Fibroblast of the conjunctiva (primary cell): ENCODE measurements at regions not wholly inside any gene's neighbourhood (a gene's known extent, or its start where the extent isn't known, plus 50 kb on each side); places are given as distances from the start of the nearest gene placed in this dataset.

Experiments used
- DNase-seq: peaks from one replicate; pipeline ENCODE4 v3.0.0-alpha.2; 2010; ENCODE audit warnings: low read depth

- no peak for DNase-seq
Observed at GRCh38 chr10:58970160-58970915, 206.1 kb upstream of the PHYHIPL start.

- no peak for DNase-seq
Observed at GRCh38 chr10:58971211-58971610, 205.2 kb upstream of the PHYHIPL start.

- DNase-seq: no peak
Observed at GRCh38 chr10:58971796-58972491, 204.5 kb upstream of the PHYHIPL start.

GRCh38 chr10:58972576-58973234, 203.7 kb upstream of the PHYHIPL start:
- DNase-seq: no peak

GRCh38 chr10:58973235-58973595, 203.2 kb upstream of the PHYHIPL start:
- DNase-seq: no peak

- DNase-seq: no peak
Observed at GRCh38 chr10:58976254-58976653, 200.2 kb upstream of the PHYHIPL start.

- DNase-seq: no peak
Observed at GRCh38 chr10:58979711-58980110, 196.7 kb upstream of the PHYHIPL start.

- no peak for DNase-seq
Observed at GRCh38 chr10:58980826-58981415, 195.5 kb upstream of the PHYHIPL start.

- DNase-seq: no peak
Observed at GRCh38 chr10:58981846-58982245, 194.6 kb upstream of the PHYHIPL start.

- DNase-seq: no peak
Observed at GRCh38 chr10:58982470-58983239, 193.8 kb upstream of the PHYHIPL start.

GRCh38 chr10:58985216-58985615, 191.2 kb upstream of the PHYHIPL start:
- no peak for DNase-seq

GRCh38 chr10:58989486-58990039, 186.9 kb upstream of the PHYHIPL start:
- no peak for DNase-seq

GRCh38 chr10:58990693-58991092, 185.8 kb upstream of the PHYHIPL start:
- DNase-seq: no peak

- no peak for DNase-seq
Observed at GRCh38 chr10:58991856-58992255, 184.6 kb upstream of the PHYHIPL start.

GRCh38 chr10:58992830-58993460, 183.5 kb upstream of the PHYHIPL start:
- no peak for DNase-seq

GRCh38 chr10:58993480-58994221, 182.8 kb upstream of the PHYHIPL start:
- no peak for DNase-seq

- DNase-seq: no peak
Observed at GRCh38 chr10:58994226-58995057, 182.0 kb upstream of the PHYHIPL start.

GRCh38 chr10:58995058-58995596, 181.3 kb upstream of the PHYHIPL start:
- no peak for DNase-seq

- no peak for DNase-seq
Observed at GRCh38 chr10:58996063-58996462, 180.4 kb upstream of the PHYHIPL start.
